ENCODE measurements at regions not wholly inside any gene's neighbourhood (a gene's known extent, or its start where the extent isn't known, plus 50 kb on each side); places are given as distances from the start of the nearest gene placed in this dataset.

DNA sequence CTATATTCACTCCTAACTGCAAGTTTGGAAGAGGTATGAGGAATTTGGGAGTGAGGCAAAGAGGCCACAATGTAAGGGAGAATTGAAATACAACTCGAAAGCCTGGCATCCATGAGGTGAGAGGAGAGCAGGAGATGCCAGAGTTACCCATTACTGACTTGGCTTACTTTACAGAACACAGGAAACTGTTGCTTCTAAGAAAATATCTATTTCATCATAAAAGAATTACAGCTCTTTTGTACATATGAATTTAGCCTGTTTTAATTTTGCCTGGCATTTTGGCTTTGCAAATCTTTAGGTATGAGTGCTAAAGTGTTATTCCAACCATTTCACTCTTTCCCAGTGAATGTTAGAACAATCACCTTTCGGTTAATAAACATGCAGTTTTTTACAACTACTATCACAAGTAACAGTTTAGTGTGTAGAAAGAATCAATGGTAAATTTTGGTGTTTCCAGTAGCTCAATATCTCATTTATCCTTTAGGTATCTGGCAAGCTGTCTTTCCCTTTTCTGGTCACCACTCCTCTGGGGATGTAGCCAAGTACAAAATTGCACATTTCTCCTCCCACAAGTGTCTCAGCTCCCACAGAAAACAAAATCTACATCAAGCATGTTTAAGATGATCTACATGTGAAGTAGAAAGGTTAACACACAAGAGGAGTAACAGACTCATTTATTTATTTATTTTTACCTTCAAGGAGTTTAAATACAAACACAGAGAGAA, 196.6 kb upstream of the DCN start:
- TF ChIP-seq, protein P1, sequence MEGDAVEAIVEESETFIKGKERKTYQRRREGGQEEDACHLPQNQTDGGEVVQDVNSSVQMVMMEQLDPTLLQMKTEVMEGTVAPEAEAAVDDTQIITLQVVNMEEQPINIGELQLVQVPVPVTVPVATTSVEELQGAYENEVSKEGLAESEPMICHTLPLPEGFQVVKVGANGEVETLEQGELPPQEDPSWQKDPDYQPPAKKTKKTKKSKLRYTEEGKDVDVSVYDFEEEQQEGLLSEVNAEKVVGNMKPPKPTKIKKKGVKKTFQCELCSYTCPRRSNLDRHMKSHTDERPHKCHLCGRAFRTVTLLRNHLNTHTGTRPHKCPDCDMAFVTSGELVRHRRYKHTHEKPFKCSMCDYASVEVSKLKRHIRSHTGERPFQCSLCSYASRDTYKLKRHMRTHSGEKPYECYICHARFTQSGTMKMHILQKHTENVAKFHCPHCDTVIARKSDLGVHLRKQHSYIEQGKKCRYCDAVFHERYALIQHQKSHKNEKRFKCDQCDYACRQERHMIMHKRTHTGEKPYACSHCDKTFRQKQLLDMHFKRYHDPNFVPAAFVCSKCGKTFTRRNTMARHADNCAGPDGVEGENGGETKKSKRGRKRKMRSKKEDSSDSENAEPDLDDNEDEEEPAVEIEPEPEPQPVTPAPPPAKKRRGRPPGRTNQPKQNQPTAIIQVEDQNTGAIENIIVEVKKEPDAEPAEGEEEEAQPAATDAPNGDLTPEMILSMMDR (IDR thresholded peaks at IDR 0.05) = no peak
- no peak for TF ChIP-seq POLR2A (IDR thresholded peaks at IDR 0.05)

Measured in right lobe of liver (tissue), 4 donors.